ENCODE measurements at regions not wholly inside any gene's neighbourhood (a gene's known extent, or its start where the extent isn't known, plus 50 kb on each side); places are given as distances from the start of the nearest gene placed in this dataset.
"Not testable (repeated sequence)": the region's sequence is repeated elsewhere in the genome, so short reads cannot be mapped to it uniquely, and the experiment has no call there.

GRCh38 chr17:64741916-64742315, 79.8 kb upstream of the SMURF2 start:
- TF ChIP-seq CTCF (IDR thresholded peaks at IDR 0.05); POLR2A (IDR thresholded peaks at IDR 0.05); EP300 (IDR thresholded peaks at IDR 0.05; ENCODE audit: low read depth): not testable (repeated sequence)
